SK-N-SH (cell line): ENCODE measurements at regions not wholly inside any gene's neighbourhood (a gene's known extent, or its start where the extent isn't known, plus 50 kb on each side); places are given as distances from the start of the nearest gene placed in this dataset.

Source experiments
- CTCF ChIA-PET: fragments of 300-600, 350-600 bp; formaldehyde crosslinking; extraction: SDS; loops from one replicate; lab custom pipeline; 2021; lab: Yijun Ruan, JAX
- POLR2A ChIA-PET: fragments of 350-600 bp; sonication (Branson Sonifier 250); formaldehyde crosslinking; extraction: SDS; loops from one replicate; lab custom pipeline; 2020; ENCODE audit warnings: antibody characterized with exemption, inconsistent platforms; lab: Yijun Ruan, JAX
- DNase-seq: peaks from one replicate; pipeline ENCODE4 v3.0.0; 2012
- H2AFZ ChIP-seq: fragments of 200-600 bp; sonication (generic); 2 replicates; pipeline ENCODE4 v1.8.1; 2016; ENCODE audit warnings: antibody characterized with exemption, mild to moderate bottlenecking, low read depth
- H3F3A ChIP-seq: fragments of 200-600 bp; sonication (generic); replicated peaks from 2 replicates; pipeline ENCODE3; 2016; ENCODE audit warnings: antibody characterized with exemption, mild to moderate bottlenecking; ENCODE audit not compliant: insufficient read depth
- H3K27ac ChIP-seq, 2 experiments: fragments of 200-500 bp in 1 of 2; fragments of 200-600 bp in 1 of 2; sonication (Bioruptor generic) in 1 of 2; sonication (generic), shearing (Covaris generic) in 1 of 2; 2 replicates each; pipeline versions ENCODE4 v1.5.1 to v1.6.1; 2014 to 2016; ENCODE audit warnings: low read depth in 2 of 2, inconsistent platforms in 1 of 2, low read length in 1 of 2, mild to moderate bottlenecking in 1 of 2, mixed read lengths in 1 of 2
- H3K27me3 ChIP-seq: fragments of 200-600 bp; sonication (generic), shearing (Covaris generic); 2 replicates; pipeline ENCODE4 v1.6.1; 2016; ENCODE audit warnings: mixed run types; ENCODE audit not compliant: insufficient read depth
- H3K36me3 ChIP-seq, 2 experiments: fragments of 200-500 bp in 1 of 2; fragments of 200-600 bp in 1 of 2; sonication (Bioruptor generic) in 1 of 2; sonication (generic) in 1 of 2; replicated peaks in 1 of 2; 2 replicates each; pipeline versions ENCODE3 to v1.5.1; 2014 to 2016; ENCODE audit warnings: low read length in 1 of 2, mild to moderate bottlenecking in 1 of 2; ENCODE audit not compliant: insufficient read depth in 2 of 2, control insufficient read depth in 1 of 2
- H3K4me1 ChIP-seq, 2 experiments: fragments of 200-500 bp in 1 of 2; fragments of 200-600 bp in 1 of 2; sonication (Bioruptor generic) in 1 of 2; sonication (generic), shearing (Covaris generic) in 1 of 2; 2 replicates each; pipeline versions ENCODE4 v1.5.1 to v1.6.1; 2014 to 2016; ENCODE audit warnings: low read depth in 1 of 2, low read length in 1 of 2, mixed run types in 1 of 2; ENCODE audit not compliant: insufficient read depth in 2 of 2, control insufficient read depth in 1 of 2
- H3K4me2 ChIP-seq: fragments of 200-600 bp; sonication (generic), shearing (Covaris generic); 2 replicates; pipeline ENCODE4 v1.6.1; 2017; ENCODE audit warnings: mixed run types
- H3K4me3 ChIP-seq, 2 experiments: fragments of 200-500 bp in 1 of 2; fragments of 200-600 bp in 1 of 2; sonication (Bioruptor generic) in 1 of 2; sonication (generic), shearing (Covaris generic) in 1 of 2; 2 replicates each; pipeline versions ENCODE4 v1.5.1 to v1.8.1; 2014 to 2016; ENCODE audit warnings: low read depth in 2 of 2, inconsistent platforms in 1 of 2, low read length in 1 of 2, mild to moderate bottlenecking in 1 of 2, mixed read lengths in 1 of 2, moderate library complexity in 1 of 2
- H3K79me2 ChIP-seq: fragments of 200-600 bp; sonication (generic); 2 replicates; pipeline ENCODE4 v1.8.1; 2017; ENCODE audit warnings: mild to moderate bottlenecking; ENCODE audit not compliant: insufficient read depth
- H3K9ac ChIP-seq: fragments of 200-600 bp; sonication (generic); 2 replicates; pipeline ENCODE4 v1.6.1; 2017; ENCODE audit warnings: mixed run types
- H3K9me2 ChIP-seq: fragments of 200-600 bp; sonication (generic); 2 replicates; pipeline ENCODE4 v1.6.1; 2017; ENCODE audit warnings: mixed run types
- H3K9me3 ChIP-seq: fragments of 200-600 bp; sonication (generic); 2 replicates; pipeline ENCODE4 v1.6.1; 2017; ENCODE audit warnings: mixed run types, mild to moderate bottlenecking, moderate library complexity
- H4K20me1 ChIP-seq: fragments of 200-600 bp; sonication (generic); 2 replicates; pipeline ENCODE4 v1.6.1; 2017; ENCODE audit warnings: mild to moderate bottlenecking, mixed run types; ENCODE audit not compliant: insufficient read depth
- CHD2 ChIP-seq: fragments of 150-350 bp; IDR thresholded peaks from 2 replicates; pipeline ENCODE4 v1.6.1; 2018; ENCODE audit warnings: low read length; ENCODE audit not compliant: partially characterized antibody
- ELF1 ChIP-seq: IDR thresholded peaks from 2 replicates; pipeline ENCODE4 v1.4.0; 2012
- EP300 ChIP-seq, 2 experiments: IDR thresholded peaks; 2 replicates each; pipeline versions ENCODE4 v1.4.0 to v1.6.1; 2012; ENCODE audit warnings: borderline replicate concordance in 1 of 2, low read depth in 1 of 2, low read length in 1 of 2
- EZH2phosphoT487 ChIP-seq: fragments of 200-600 bp; sonication (generic); IDR thresholded peaks from 2 replicates; pipeline ENCODE4 v1.6.1; 2017; ENCODE audit warnings: low read depth, mixed run types, mild to moderate bottlenecking, antibody characterized with exemption, moderate library complexity, borderline replicate concordance
- FOXM1 ChIP-seq: IDR thresholded peaks from 2 replicates; pipeline ENCODE4 v1.4.0; 2012; ENCODE audit warnings: low read depth, mild to moderate bottlenecking
- JUND ChIP-seq: IDR thresholded peaks from 2 replicates; pipeline ENCODE4 v1.4.0; 2012
- MAX ChIP-seq: IDR thresholded peaks from 2 replicates; pipeline ENCODE4 v1.4.0; 2012; ENCODE audit warnings: low read depth
- MXI1 ChIP-seq: IDR thresholded peaks from 2 replicates; pipeline ENCODE4 v1.6.1; 2012; ENCODE audit warnings: mild to moderate bottlenecking, low read depth, low read length, improper control_type of control experiment
- NRF1 ChIP-seq: IDR thresholded peaks from 2 replicates; pipeline ENCODE4 v1.6.1; 2012; ENCODE audit warnings: low read depth, mild to moderate bottlenecking, low read length
- PBX3 ChIP-seq: IDR thresholded peaks from 2 replicates; pipeline ENCODE4; 2012
- RAD21 ChIP-seq: IDR thresholded peaks from 2 replicates; pipeline ENCODE4 v1.6.1; 2012; ENCODE audit warnings: mild to moderate bottlenecking, low read length
- RCOR1 ChIP-seq: fragments of 150-350 bp; IDR thresholded peaks from 2 replicates; pipeline ENCODE4 v1.6.1; 2017; ENCODE audit warnings: antibody characterized with exemption, low read length
- RXRA ChIP-seq: IDR thresholded peaks from 2 replicates; pipeline ENCODE4 v1.4.0; 2012; ENCODE audit warnings: low read depth, mild to moderate bottlenecking, borderline replicate concordance
- TAF1 ChIP-seq: IDR thresholded peaks from 2 replicates; pipeline ENCODE4 v1.6.1; 2012; ENCODE audit warnings: low read depth, mild to moderate bottlenecking, low read length, moderate library complexity, borderline replicate concordance
- YY1 ChIP-seq: IDR thresholded peaks from 2 replicates; pipeline ENCODE4 v1.4.0; 2012; ENCODE audit warnings: low read depth, mild to moderate bottlenecking
- WGBS: methylation state at CpG from one replicate; pipeline ENCODE4 v1.1.6; 2017; ENCODE audit warnings: low lambda C conversion rate; 5-methylcytosine and 5-hydroxymethylcytosine counted together
- TF ChIP-seq, protein P1 (sequence below): fragments of 150-350 bp; IDR thresholded peaks from 2 replicates; pipeline ENCODE4 v1.6.1; 2017; ENCODE audit warnings: antibody characterized with exemption, low read length, low read depth, borderline replicate concordance

DNA sequence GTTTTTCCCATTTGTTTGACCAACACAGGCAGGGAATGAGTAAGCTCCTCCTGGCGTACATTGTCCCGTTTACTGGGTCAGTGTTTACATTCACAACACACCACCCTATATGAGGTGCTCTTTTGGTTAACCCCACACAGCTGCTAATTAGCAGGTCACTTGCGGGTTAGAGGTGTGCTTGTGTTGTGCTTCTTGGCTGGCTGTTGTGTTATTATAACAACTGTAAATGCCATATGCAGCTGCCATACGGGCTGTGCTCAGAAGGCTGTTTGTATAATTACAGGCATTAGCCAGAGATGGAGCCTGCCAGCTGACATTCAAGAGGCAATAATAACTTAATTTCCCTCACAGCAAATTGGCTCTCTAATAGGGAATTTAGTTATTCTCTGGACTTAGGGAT, 205.1 kb upstream of the ELAC2 start:
- H3K9me2 ChIP-seq, result no peaks in the 10 kb centered on the region
- CTCF ChIA-PET, result interaction anchor here (2.1 kb wide), 1 partner anchor 10 kb away, joined by 6 read pairs; no protein-coding TSS in a partner anchor
- H3K79me2 ChIP-seq, result no peaks in the 10 kb centered on the region
- H3K4me1 ChIP-seq, result no peaks in the 10 kb centered on the region
- no peak for TF ChIP-seq RXRA
- TF ChIP-seq, all 33 proteins: peak for 0
- 7% methylated on average over 4 of the region's 4 CpGs for WGBS
- Histone ChIP-seq H3K4me3 (no peak overlapping the region), H3F3A (no peaks in the 10 kb centered on the region), H3K27ac (no peak overlapping the region), H4K20me1 (no peaks in the 10 kb centered on the region), H2AFZ (no peak overlapping the region), H3K27me3 (peaks cover 20% of the 10 kb centered on the region; the same call in 1 of the 2 replicates), H3K4me2 (no peak overlapping the region), H3K36me3 (no peaks in the 10 kb centered on the region), H3K9me3 (no peaks in the 10 kb centered on the region), H3K9ac (no peak overlapping the region)
- POLR2A ChIA-PET, result no interaction called here
- DNase-seq, result no peak

- DNase-seq, result no peak
- no peak overlapping the region for H2AFZ ChIP-seq
- H3K4me3 ChIP-seq, result no peak overlapping the region
- no peaks in the 10 kb centered on the region for H3K9me2 ChIP-seq
- no peak for TF ChIP-seq MAX
- TF ChIP-seq PBX3, result no peak
- TF ChIP-seq EP300 (IDR thresholded peaks at IDR 0.05; ENCODE audit: borderline replicate concordance in 1 of 2, low read depth in 1 of 2, low read length in 1 of 2), result no peak
- TF ChIP-seq RAD21, result no peak
- TF ChIP-seq FOXM1, result no peak
- no peak for TF ChIP-seq MXI1
- TF ChIP-seq ELF1, result no peak
- TF ChIP-seq CHD2, result no peak
- TF ChIP-seq RCOR1, result no peak
- TF ChIP-seq, protein P1, sequence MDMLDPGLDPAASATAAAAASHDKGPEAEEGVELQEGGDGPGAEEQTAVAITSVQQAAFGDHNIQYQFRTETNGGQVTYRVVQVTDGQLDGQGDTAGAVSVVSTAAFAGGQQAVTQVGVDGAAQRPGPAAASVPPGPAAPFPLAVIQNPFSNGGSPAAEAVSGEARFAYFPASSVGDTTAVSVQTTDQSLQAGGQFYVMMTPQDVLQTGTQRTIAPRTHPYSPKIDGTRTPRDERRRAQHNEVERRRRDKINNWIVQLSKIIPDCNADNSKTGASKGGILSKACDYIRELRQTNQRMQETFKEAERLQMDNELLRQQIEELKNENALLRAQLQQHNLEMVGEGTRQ, result no peak
- no peak for TF ChIP-seq JUND
- TF ChIP-seq TAF1, result no peak
- TF ChIP-seq YY1, result no peak
- TF ChIP-seq EZH2phosphoT487, result no peak
- TF ChIP-seq NRF1, result no peak
- no peaks in the 10 kb centered on the region for H3K4me1 ChIP-seq
- H3K27ac ChIP-seq, result no peak overlapping the region
- no peaks in the 10 kb centered on the region for H4K20me1 ChIP-seq
- POLR2A ChIA-PET, result no interaction called here
- H3K4me2 ChIP-seq, result no peak overlapping the region
- H3F3A ChIP-seq, result no peaks in the 10 kb centered on the region
- no peak overlapping the region for H3K9ac ChIP-seq
- no peaks in the 10 kb centered on the region for H3K79me2 ChIP-seq
- CTCF ChIA-PET, result interaction anchor here (0.6 kb wide), 1 partner anchor 114 kb away, joined by 3 read pairs; no protein-coding TSS in a partner anchor
- no peaks in the 10 kb centered on the region for H3K27me3 ChIP-seq
- H3K9me3 ChIP-seq, result no peaks in the 10 kb centered on the region
- no peaks in the 10 kb centered on the region for H3K36me3 ChIP-seq
These were observed 195.0 kb upstream of the ELAC2 start for GRCh38 chr17:13212860-13213259.
